HEK293T (cell line): ENCODE measurements at regions not wholly inside any gene's neighbourhood (a gene's known extent, or its start where the extent isn't known, plus 50 kb on each side); places are given as distances from the start of the nearest gene placed in this dataset.

Source experiments
- CTCF ChIA-PET: fragments of 350-600 bp; formaldehyde crosslinking; extraction: SDS; loops from one replicate; lab custom pipeline; 2021; ENCODE audit warnings: antibody characterized with exemption, inconsistent platforms; lab: Yijun Ruan, JAX
- POLR2A ChIA-PET: fragments of 350-600 bp; formaldehyde crosslinking; extraction: SDS; loops from one replicate; lab custom pipeline; 2020; ENCODE audit warnings: antibody characterized with exemption, inconsistent platforms; lab: Yijun Ruan, JAX
- DNase-seq: peaks from one replicate; pipeline ENCODE4 v3.0.0; 2012; ENCODE audit warnings: mixed read lengths; ENCODE audit errors: extremely low spot score
- ARNT ChIP-seq: fragments of 450-650 bp; IDR thresholded peaks from 2 replicates; pipeline ENCODE4 v1.6.1; 2017; ENCODE audit warnings: mild to moderate bottlenecking
- BHLHE40 ChIP-seq: fragments of 450-650 bp; IDR thresholded peaks from 2 replicates; pipeline ENCODE4 v1.6.1; 2016; ENCODE audit warnings: mild to moderate bottlenecking, moderate library complexity, borderline replicate concordance
- CTBP1 ChIP-seq: fragments of 450-650 bp; IDR thresholded peaks from 2 replicates; pipeline ENCODE4 v1.6.1; 2016; ENCODE audit warnings: borderline replicate concordance
- ELF4 ChIP-seq: fragments of 450-650 bp; IDR thresholded peaks from 2 replicates; pipeline ENCODE4 v1.6.1; 2017; ENCODE audit warnings: antibody characterized with exemption
- FOXA1 ChIP-seq: fragments of 450-650 bp; IDR thresholded peaks from 2 replicates; pipeline ENCODE4 v1.6.1; 2016; ENCODE audit warnings: mild to moderate bottlenecking
- FOXK2 ChIP-seq: fragments of 450-650 bp; IDR thresholded peaks from 2 replicates; pipeline ENCODE4 v1.6.1; 2016; ENCODE audit warnings: mild to moderate bottlenecking
- FOXM1 ChIP-seq: fragments of 450-650 bp; IDR thresholded peaks from 2 replicates; pipeline ENCODE4 v1.6.1; 2017; ENCODE audit warnings: mild to moderate bottlenecking, borderline replicate concordance
- HDGF ChIP-seq: fragments of 450-650 bp; IDR thresholded peaks from 2 replicates; pipeline ENCODE4 v1.6.1; 2017; ENCODE audit warnings: antibody characterized with exemption, borderline replicate concordance
- L3MBTL2 ChIP-seq: fragments of 450-650 bp; conservative IDR thresholded peaks from 2 replicates; pipeline ENCODE4 v1.6.1; 2016; ENCODE audit warnings: mild to moderate bottlenecking
- LEF1 ChIP-seq: fragments of 450-650 bp; IDR thresholded peaks from 2 replicates; pipeline ENCODE4 v1.6.1; 2017; ENCODE audit warnings: mild to moderate bottlenecking, borderline replicate concordance
- NFRKB ChIP-seq: fragments of 450-650 bp; IDR thresholded peaks from 2 replicates; pipeline ENCODE4 v1.6.1; 2016; ENCODE audit warnings: mild to moderate bottlenecking, moderate library complexity
- PKNOX1 ChIP-seq: fragments of 450-650 bp; IDR thresholded peaks from 2 replicates; pipeline ENCODE4 v1.6.1; 2016
- SP1 ChIP-seq: fragments of 450-650 bp; IDR thresholded peaks from 2 replicates; pipeline ENCODE4 v1.6.1; 2017
- SUZ12 ChIP-seq: fragments of 450-650 bp; IDR thresholded peaks from 2 replicates; pipeline ENCODE4 v1.6.1; 2016; ENCODE audit warnings: mild to moderate bottlenecking
- TARDBP ChIP-seq: fragments of 450-650 bp; IDR thresholded peaks from 2 replicates; pipeline ENCODE4 v1.6.1; 2016
- ZNF384 ChIP-seq: fragments of 450-650 bp; IDR thresholded peaks from 2 replicates; pipeline ENCODE4 v1.6.1; 2016

- no peak for TF ChIP-seq FOXK2
- CTCF ChIA-PET = no interaction called here
- POLR2A ChIA-PET = no interaction called here
- no peak for DNase-seq
These were observed 603.0 kb downstream of the NR2F1-AS1 start for GRCh38 chr5:92977846-92978540.

- TF ChIP-seq HDGF (no peak), ELF4 (no peak), FOXM1 (no peak), SUZ12 (no peak), BHLHE40 (no peak), NFRKB (no peak), PKNOX1 (no peak), FOXA1 (no peak), ARNT (no peak), CTBP1 (no peak), SP1 (no peak), LEF1 (no peak), FOXK2 (no peak), L3MBTL2 (no peak)
- ChIA-PET CTCF (no interaction called here), POLR2A (no interaction called here)
- DNase-seq = no peak
These were observed 604.9 kb downstream of the NR2F1-AS1 start for GRCh38 chr5:92976156-92976555.

- ChIA-PET POLR2A (no interaction called here), CTCF (no interaction called here)
- TF ChIP-seq BHLHE40 (no peak), TARDBP (no peak), LEF1 (no peak), ZNF384 (no peak), L3MBTL2 (no peak), ARNT (no peak), SP1 (no peak), FOXM1 (no peak)
- DNase-seq = no peak
These were observed 611.2 kb downstream of the NR2F1-AS1 start for GRCh38 chr5:92969781-92970237.

- ChIA-PET CTCF (no interaction called here), POLR2A (no interaction called here)
- TF ChIP-seq SP1 (no peak), FOXM1 (no peak), ELF4 (no peak), HDGF (no peak), PKNOX1 (no peak), L3MBTL2 (no peak), LEF1 (no peak), FOXA1 (no peak), SUZ12 (no peak), CTBP1 (no peak), NFRKB (no peak), FOXK2 (no peak), BHLHE40 (no peak), ZNF384 (no peak), TARDBP (no peak), ARNT (no peak)
- no peak for DNase-seq
These were observed 611.7 kb downstream of the NR2F1-AS1 start for GRCh38 chr5:92969191-92969780.

- no peak for DNase-seq
- CTCF ChIA-PET = no interaction called here
- POLR2A ChIA-PET = no interaction called here
- TF ChIP-seq NFRKB (no peak), HDGF (no peak), ZNF384 (no peak), PKNOX1 (no peak), ARNT (no peak), FOXM1 (no peak), CTBP1 (no peak)
These were observed 617.2 kb downstream of the NR2F1-AS1 start for GRCh38 chr5:92963800-92964199.

GRCh38 chr5:92962752-92963151, 618.3 kb downstream of the NR2F1-AS1 start:
- ChIA-PET CTCF (no interaction called here), POLR2A (no interaction called here)
- DNase-seq = no peak
- TF ChIP-seq LEF1 (no peak), FOXA1 (no peak), PKNOX1 (no peak), NFRKB (no peak), ARNT (no peak), FOXM1 (no peak), SP1 (no peak), ELF4 (no peak), FOXK2 (no peak)
